ENCODE measurements at regions not wholly inside any gene's neighbourhood (a gene's known extent, or its start where the extent isn't known, plus 50 kb on each side); places are given as distances from the start of the nearest gene placed in this dataset.

DNA sequence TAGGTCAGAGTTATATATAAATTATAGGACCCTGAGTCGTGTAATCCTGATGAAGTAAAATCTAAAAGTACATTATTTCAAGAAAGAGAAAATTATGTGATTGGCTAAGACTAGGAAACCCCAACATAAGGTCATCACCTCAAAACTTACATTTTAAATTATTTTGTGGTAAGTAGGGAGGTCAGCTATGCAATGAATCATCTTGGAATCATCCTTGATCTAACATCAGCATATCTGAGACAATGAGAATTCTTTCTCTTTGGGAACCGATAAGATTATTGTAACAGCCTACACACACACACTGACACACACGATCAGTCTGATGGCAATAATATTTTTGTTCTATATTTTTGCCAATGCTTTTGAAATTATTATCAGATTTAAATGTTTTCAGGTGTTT lies 904.8 kb upstream of the CHAC2 start:
- no peaks in the 10 kb centered on the region for H3K36me3 ChIP-seq (ENCODE audit: control insufficient read depth, insufficient read depth, low read length)
- DNase-seq (ENCODE audit: low read depth) = no peak

GRCh38 chr2:52861596-52861995 lies 906.0 kb upstream of the CHAC2 start:
- Histone ChIP-seq H3K4me3 (ENCODE audit: low read depth, low read length) (no peak overlapping the region), H3K36me3 (ENCODE audit: control insufficient read depth, insufficient read depth, low read length) (no peaks in the 10 kb centered on the region), H3K27me3 (ENCODE audit: control insufficient read depth, insufficient read depth, low read length) (no peaks in the 10 kb centered on the region)
- TF ChIP-seq, protein P1, sequence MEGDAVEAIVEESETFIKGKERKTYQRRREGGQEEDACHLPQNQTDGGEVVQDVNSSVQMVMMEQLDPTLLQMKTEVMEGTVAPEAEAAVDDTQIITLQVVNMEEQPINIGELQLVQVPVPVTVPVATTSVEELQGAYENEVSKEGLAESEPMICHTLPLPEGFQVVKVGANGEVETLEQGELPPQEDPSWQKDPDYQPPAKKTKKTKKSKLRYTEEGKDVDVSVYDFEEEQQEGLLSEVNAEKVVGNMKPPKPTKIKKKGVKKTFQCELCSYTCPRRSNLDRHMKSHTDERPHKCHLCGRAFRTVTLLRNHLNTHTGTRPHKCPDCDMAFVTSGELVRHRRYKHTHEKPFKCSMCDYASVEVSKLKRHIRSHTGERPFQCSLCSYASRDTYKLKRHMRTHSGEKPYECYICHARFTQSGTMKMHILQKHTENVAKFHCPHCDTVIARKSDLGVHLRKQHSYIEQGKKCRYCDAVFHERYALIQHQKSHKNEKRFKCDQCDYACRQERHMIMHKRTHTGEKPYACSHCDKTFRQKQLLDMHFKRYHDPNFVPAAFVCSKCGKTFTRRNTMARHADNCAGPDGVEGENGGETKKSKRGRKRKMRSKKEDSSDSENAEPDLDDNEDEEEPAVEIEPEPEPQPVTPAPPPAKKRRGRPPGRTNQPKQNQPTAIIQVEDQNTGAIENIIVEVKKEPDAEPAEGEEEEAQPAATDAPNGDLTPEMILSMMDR (IDR thresholded peaks at IDR 0.05; ENCODE audit: insufficient read depth, low read length, poor library complexity, severe bottlenecking) = no peak
- no peak for DNase-seq (ENCODE audit: low read depth)

More for the DNA sequence above, 904.8 kb upstream of the CHAC2 start:
- no peak overlapping the region for H3K4me3 ChIP-seq (ENCODE audit: low read depth, low read length)
- H3K27me3 ChIP-seq (ENCODE audit: control insufficient read depth, insufficient read depth, low read length) = no peaks in the 10 kb centered on the region
- TF ChIP-seq, protein P1 (IDR thresholded peaks at IDR 0.05; ENCODE audit: insufficient read depth, low read length, poor library complexity, severe bottlenecking) = no peak

DNA sequence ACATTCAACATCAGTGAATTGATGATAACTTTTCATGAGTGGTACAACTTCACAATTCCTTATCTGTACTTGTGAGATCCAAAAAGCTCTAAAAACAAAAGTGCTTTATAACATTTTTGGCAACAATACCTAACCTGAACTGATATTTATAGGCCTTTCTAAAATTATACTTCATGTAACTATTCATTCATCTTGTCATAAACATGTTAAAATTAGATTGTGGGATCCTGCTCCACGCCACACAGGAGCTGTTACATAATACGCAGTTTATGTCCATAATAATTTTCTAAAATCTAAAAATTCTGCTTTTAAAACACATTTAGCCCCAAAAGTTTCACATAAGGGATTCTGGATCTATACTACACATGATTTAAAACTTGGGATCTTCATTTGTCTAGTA lies 908.5 kb upstream of the CHAC2 start:
- Histone ChIP-seq H3K4me3 (ENCODE audit: low read depth, low read length) (no peak overlapping the region), H3K36me3 (ENCODE audit: control insufficient read depth, insufficient read depth, low read length) (no peaks in the 10 kb centered on the region), H3K27me3 (ENCODE audit: control insufficient read depth, insufficient read depth, low read length) (no peaks in the 10 kb centered on the region)
- no peak for DNase-seq (ENCODE audit: low read depth)
- TF ChIP-seq, protein P1 (IDR thresholded peaks at IDR 0.05; ENCODE audit: insufficient read depth, low read length, poor library complexity, severe bottlenecking) = no peak

- Histone ChIP-seq H3K4me3 (ENCODE audit: low read depth, low read length) (no peak overlapping the region), H3K36me3 (ENCODE audit: control insufficient read depth, insufficient read depth, low read length) (no peaks in the 10 kb centered on the region), H3K27me3 (ENCODE audit: control insufficient read depth, insufficient read depth, low read length) (no peaks in the 10 kb centered on the region)
- DNase-seq (ENCODE audit: low read depth) = no peak
- TF ChIP-seq, protein P1 (IDR thresholded peaks at IDR 0.05; ENCODE audit: insufficient read depth, low read length, poor library complexity, severe bottlenecking) = no peak
Observed at GRCh38 chr2:52857722-52858121, 909.9 kb upstream of the CHAC2 start.

DNA sequence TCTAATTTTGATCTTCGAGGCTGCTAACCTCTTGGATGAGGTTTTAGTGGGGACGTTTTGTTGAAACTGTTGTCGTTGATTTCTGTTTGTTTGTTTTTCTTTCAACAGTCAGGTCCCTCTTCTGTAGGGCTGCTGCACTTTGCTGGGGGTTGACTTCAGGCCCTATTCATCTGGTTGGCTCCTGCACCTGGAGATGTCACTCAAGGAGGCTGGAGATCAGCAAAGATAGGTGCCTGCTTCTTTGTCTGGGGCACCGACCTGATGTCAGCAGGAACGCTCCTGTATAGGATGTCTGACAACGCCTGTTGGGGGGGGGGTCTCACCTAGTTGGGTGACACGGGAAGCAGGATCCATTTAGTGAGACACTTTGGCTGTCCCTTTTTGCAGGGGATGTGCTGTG lies 915.6 kb upstream of the CHAC2 start:
- TF ChIP-seq, protein P1 (IDR thresholded peaks at IDR 0.05; ENCODE audit: insufficient read depth, low read length, poor library complexity, severe bottlenecking) = no peak

DNA sequence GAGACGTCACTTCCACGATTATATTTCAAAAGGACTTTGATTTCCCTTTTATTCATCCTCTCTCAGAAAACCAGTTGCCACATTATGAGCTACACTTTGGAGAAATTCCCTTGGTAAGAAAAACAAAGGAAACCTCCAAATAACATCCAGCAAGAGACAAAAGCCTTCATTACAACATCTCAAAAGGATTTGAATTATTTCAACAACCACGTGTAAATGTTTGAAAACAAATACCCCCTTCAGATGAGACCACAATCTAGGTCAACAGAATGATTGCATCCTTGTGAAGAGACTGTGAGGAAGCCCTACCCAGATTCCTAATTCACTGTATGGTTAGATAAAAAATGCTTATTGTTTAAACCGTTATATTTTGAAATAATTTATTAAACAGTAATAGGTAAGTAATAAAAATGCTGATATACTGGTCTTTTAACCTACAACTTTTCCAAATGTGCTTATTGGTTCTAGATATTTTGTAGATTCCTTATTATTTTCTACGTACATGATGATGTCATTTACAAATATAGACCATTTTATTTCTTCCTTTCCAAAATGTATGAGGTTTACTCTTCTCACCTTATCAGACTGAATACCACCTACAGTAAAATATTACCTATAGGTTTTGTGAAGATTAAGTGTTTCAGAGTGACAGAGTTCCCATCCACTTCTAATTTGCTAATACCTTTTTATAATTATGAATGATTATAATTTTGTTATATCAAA lies 922.7 kb upstream of the CHAC2 start:
- Histone ChIP-seq H3K4me3 (ENCODE audit: low read depth, low read length) (no peak overlapping the region), H3K36me3 (ENCODE audit: control insufficient read depth, insufficient read depth, low read length) (no peaks in the 10 kb centered on the region), H3K27me3 (ENCODE audit: control insufficient read depth, insufficient read depth, low read length) (no peaks in the 10 kb centered on the region)
- DNase-seq (ENCODE audit: low read depth) = no peak
- TF ChIP-seq, protein P1 (IDR thresholded peaks at IDR 0.05; ENCODE audit: insufficient read depth, low read length, poor library complexity, severe bottlenecking) = no peak

More for the DNA sequence above, 915.6 kb upstream of the CHAC2 start:
- Histone ChIP-seq H3K36me3 (ENCODE audit: control insufficient read depth, insufficient read depth, low read length) (no peaks in the 10 kb centered on the region), H3K27me3 (ENCODE audit: control insufficient read depth, insufficient read depth, low read length) (no peaks in the 10 kb centered on the region), H3K4me3 (ENCODE audit: low read depth, low read length) (no peak overlapping the region)
- no peak for DNase-seq (ENCODE audit: low read depth)
